ENCODE measurements at regions not wholly inside any gene's neighbourhood (a gene's known extent, or its start where the extent isn't known, plus 50 kb on each side); places are given as distances from the start of the nearest gene placed in this dataset.
A peak's percentile ranks its signal among the peaks of the same experiment; 100 is the strongest.

- Histone ChIP-seq H3K4me3 (ENCODE audit: low read depth in 2 of 2, low read length in 1 of 2) (no peak overlapping the region), H3K9me3 (no peaks in the 10 kb centered on the region), H3K4me1 (ENCODE audit: control insufficient read depth in 1 of 2, insufficient read depth in 2 of 2, low read depth in 1 of 2, low read length in 1 of 2) (peaks cover 3 to 21% of the 10 kb centered on the region in 2 experiments; a peak in 3 of 4 replicates), H3K27me3 (ENCODE audit: insufficient read depth) (no peaks in the 10 kb centered on the region), H2AFZ (ENCODE audit: low read depth) (no peak overlapping the region), H3K27ac (ENCODE audit: low read depth in 2 of 2, low read length in 1 of 2) (peak overlapping the region in 1 of 2 experiments; percentile 75; a peak in 2 of 4 replicates), H3K36me3 (replicated peaks in 1 of 2; ENCODE audit: control insufficient read depth in 1 of 2, insufficient read depth in 2 of 2, low read length in 1 of 2) (no peaks in the 10 kb centered on the region), H3K4me2 (no peak overlapping the region), H3K9ac (no peak overlapping the region), H3K79me2 (ENCODE audit: insufficient read depth) (no peaks in the 10 kb centered on the region), H3F3A (replicated peaks; ENCODE audit: insufficient read depth) (peaks cover 21% of the 10 kb centered on the region), H3K9me2 (no peaks in the 10 kb centered on the region), H4K20me1 (ENCODE audit: insufficient read depth) (no peaks in the 10 kb centered on the region)
- no peak for DNase-seq
- ChIA-PET POLR2A (no interaction called here), CTCF (no interaction called here)
- TF ChIP-seq RCOR1 (IDR thresholded peaks at IDR 0.05; ENCODE audit: low read length) = no peak
- TF ChIP-seq REST (IDR thresholded peaks at IDR 0.05; ENCODE audit: low read depth, low read length) = no peak
- TF ChIP-seq FOXJ3 (CRISPR knock-in tag; IDR thresholded peaks at IDR 0.05) = no peak
- no peak for TF ChIP-seq YY1 (IDR thresholded peaks at IDR 0.05; ENCODE audit: low read depth)
- TF ChIP-seq GABPA (IDR thresholded peaks at IDR 0.05; ENCODE audit: low read depth) = no peak
- no peak for TF ChIP-seq USF1 (IDR thresholded peaks at IDR 0.05; ENCODE audit: borderline replicate concordance, low read depth)
- TF ChIP-seq TCF12 (IDR thresholded peaks at IDR 0.05) = no peak
- no peak for TF ChIP-seq NRF1 (IDR thresholded peaks at IDR 0.05; ENCODE audit: low read depth, low read length)
- no peak for TF ChIP-seq FOSL2 (IDR thresholded peaks at IDR 0.05; ENCODE audit: borderline replicate concordance, low read depth)
- TF ChIP-seq FOXM1 (IDR thresholded peaks at IDR 0.05; ENCODE audit: low read depth) = no peak
- TF ChIP-seq EP300 (IDR thresholded peaks at IDR 0.05; ENCODE audit: borderline replicate concordance in 1 of 2, low read depth in 1 of 2, low read length in 1 of 2) = no peak
- no peak for TF ChIP-seq TAF1 (IDR thresholded peaks at IDR 0.05; ENCODE audit: borderline replicate concordance, low read depth, low read length)
- TF ChIP-seq MEF2A (IDR thresholded peaks at IDR 0.05; ENCODE audit: borderline replicate concordance, low read depth) = no peak
- TF ChIP-seq PBX3 (IDR thresholded peaks at IDR 0.05) = no peak
- TF ChIP-seq NFIC (IDR thresholded peaks at IDR 0.05; ENCODE audit: borderline replicate concordance) = no peak
- TF ChIP-seq CHD2 (IDR thresholded peaks at IDR 0.05; ENCODE audit: low read length, partially characterized antibody) = no peak
- TF ChIP-seq RAD21 (IDR thresholded peaks at IDR 0.05; ENCODE audit: low read length) = no peak
- TF ChIP-seq EZH2phosphoT487 (IDR thresholded peaks at IDR 0.05; ENCODE audit: borderline replicate concordance, low read depth) = no peak
- no peak for TF ChIP-seq ZBTB33 (IDR thresholded peaks at IDR 0.05; ENCODE audit: borderline replicate concordance, low read depth)
- 74% methylated on average over 1 of the region's 1 CpG for WGBS (ENCODE audit: low lambda C conversion rate)
These were observed 203.8 kb upstream of the MCTP2 start for GRCh38 chr15:94027581-94027980.

All from SK-N-SH (cell line).